NCI-H2107 treated with DMSO at 0.1 percent for 48 hours (cell line): ENCODE measurements at regions not wholly inside any gene's neighbourhood (a gene's known extent, or its start where the extent isn't known, plus 50 kb on each side); places are given as distances from the start of the nearest gene placed in this dataset.

ENCODE experiments used
- DNase-seq: peaks from one replicate; lab custom pipeline; 2025; ENCODE audit not compliant: unreplicated experiment; lab: John Stamatoyannopoulos, UW

- no peak for DNase-seq
These were observed 94.8 kb upstream of the ATP6AP2 start for GRCh38 chrX:40485973-40486372.

- no peak for DNase-seq
These were observed 95.5 kb upstream of the ATP6AP2 start for GRCh38 chrX:40485102-40485826.

- no peak for DNase-seq
These were observed 96.2 kb upstream of the ATP6AP2 start for GRCh38 chrX:40484408-40485091.

GRCh38 chrX:40483502-40483901 is 97.3 kb upstream of the ATP6AP2 start:
- DNase-seq, result no peak

GRCh38 chrX:40479777-40480318 is 100.9 kb upstream of the ATP6AP2 start:
- no peak for DNase-seq

- DNase-seq, result no peak
These were observed 102.2 kb upstream of the ATP6AP2 start for GRCh38 chrX:40478474-40479065.

GRCh38 chrX:40476958-40477357 is 103.8 kb upstream of the ATP6AP2 start:
- no peak for DNase-seq

GRCh38 chrX:40474645-40475044 is 106.1 kb upstream of the ATP6AP2 start:
- no peak for DNase-seq

GRCh38 chrX:40474205-40474626 is 106.6 kb upstream of the ATP6AP2 start:
- DNase-seq, result peak; percentile 88

GRCh38 chrX:40473460-40474204 is 107.1 kb upstream of the ATP6AP2 start:
- DNase-seq, result no peak

- DNase-seq, result peak; percentile 51
These were observed 108.7 kb upstream of the ATP6AP2 start for GRCh38 chrX:40471965-40472648.

GRCh38 chrX:40470830-40471429 is 109.8 kb upstream of the ATP6AP2 start:
- DNase-seq, result no peak

GRCh38 chrX:40469316-40469715 is 111.5 kb upstream of the ATP6AP2 start:
- no peak for DNase-seq

GRCh38 chrX:40468033-40468846 is 112.5 kb upstream of the ATP6AP2 start:
- peak; percentile 88 for DNase-seq

GRCh38 chrX:40467454-40467853 is 113.3 kb upstream of the ATP6AP2 start:
- DNase-seq, result no peak

GRCh38 chrX:40465735-40466551 is 114.8 kb upstream of the ATP6AP2 start:
- no peak for DNase-seq

GRCh38 chrX:40462795-40463194 is 118.0 kb upstream of the ATP6AP2 start:
- DNase-seq, result no peak

- DNase-seq, result no peak
These were observed 119.8 kb upstream of the ATP6AP2 start for GRCh38 chrX:40460926-40461325.
